SK-N-MC (cell line): ENCODE measurements at regions not wholly inside any gene's neighbourhood (a gene's known extent, or its start where the extent isn't known, plus 50 kb on each side); places are given as distances from the start of the nearest gene placed in this dataset.

Experiments used
- DNase-seq: peaks from one replicate; pipeline ENCODE4 v3.0.0-alpha.2; 2011; ENCODE audit warnings: low read depth, low spot score
- H3K27ac ChIP-seq: fragments of 200-600 bp; sonication (generic); 2 replicates; pipeline ENCODE4 v1.5.1; 2016; ENCODE audit warnings: mixed run types
- H3K36me3 ChIP-seq: fragments of 200-600 bp; sonication (generic); 2 replicates; pipeline ENCODE4 v1.6.1; 2017; ENCODE audit warnings: antibody characterized with exemption, low read length, mixed read lengths; ENCODE audit not compliant: insufficient read depth
- H3K4me3 ChIP-seq: fragments of 200-600 bp; sonication (generic); 2 replicates; pipeline ENCODE4 v1.5.1; 2016
- H3K9ac ChIP-seq: fragments of 200-600 bp; sonication (generic); 2 replicates; pipeline ENCODE4 v1.8.0; 2017; ENCODE audit warnings: mixed run types, mixed read lengths; ENCODE audit not compliant: insufficient read length
- H3K9me3 ChIP-seq: fragments of 200-600 bp; sonication (generic); 2 replicates; pipeline ENCODE4 v1.6.1; 2017; ENCODE audit warnings: low read depth, mild to moderate bottlenecking, antibody characterized with exemption, low read length, moderate library complexity, mixed read lengths
- EZH2 ChIP-seq: fragments of 200-600 bp; sonication (generic); IDR thresholded peaks from one replicate; pipeline ENCODE4 v1.6.1; 2017; ENCODE audit warnings: antibody characterized with exemption
- FOXP2 ChIP-seq: optimal IDR thresholded peaks from 2 replicates; pipeline ENCODE3; 2011; ENCODE audit warnings: mild to moderate bottlenecking, moderate library complexity; ENCODE audit not compliant: insufficient read depth; ENCODE audit errors: extremely low read length, control extremely low read depth
- POLR2AphosphoS5 ChIP-seq: IDR thresholded peaks from 2 replicates; pipeline ENCODE4 v1.6.1; 2012; ENCODE audit warnings: mild to moderate bottlenecking, low read depth, low read length, borderline replicate concordance

- no peak for TF ChIP-seq EZH2
- no peak for TF ChIP-seq FOXP2
- TF ChIP-seq POLR2AphosphoS5, result no peak
- no peak for DNase-seq
- Histone ChIP-seq H3K4me3 (no peak overlapping the region), H3K9me3 (no peaks in the 10 kb centered on the region), H3K27ac (no peak overlapping the region), H3K9ac (no peak overlapping the region), H3K36me3 (no peaks in the 10 kb centered on the region)
These were observed 598.2 kb downstream of the MATN1 start for GRCh38 chr1:30125021-30125820.

GRCh38 chr1:30123896-30124295, 599.5 kb downstream of the MATN1 start:
- Histone ChIP-seq H3K36me3 (no peaks in the 10 kb centered on the region), H3K9ac (no peak overlapping the region), H3K9me3 (no peaks in the 10 kb centered on the region), H3K27ac (no peak overlapping the region), H3K4me3 (no peak overlapping the region)
- no peak for DNase-seq
- TF ChIP-seq POLR2AphosphoS5 (no peak), FOXP2 (no peak), EZH2 (no peak)

- Histone ChIP-seq H3K27ac (no peak overlapping the region), H3K9me3 (no peaks in the 10 kb centered on the region), H3K36me3 (no peaks in the 10 kb centered on the region), H3K4me3 (no peak overlapping the region), H3K9ac (no peak overlapping the region)
- TF ChIP-seq POLR2AphosphoS5, result no peak
- no peak for TF ChIP-seq FOXP2
- no peak for TF ChIP-seq EZH2
- no peak for DNase-seq
These were observed 600.3 kb downstream of the MATN1 start for GRCh38 chr1:30123036-30123435.

- Histone ChIP-seq H3K9me3 (no peaks in the 10 kb centered on the region), H3K36me3 (no peaks in the 10 kb centered on the region), H3K4me3 (no peak overlapping the region), H3K27ac (no peak overlapping the region), H3K9ac (no peak overlapping the region)
- no peak for DNase-seq
- TF ChIP-seq EZH2 (no peak), POLR2AphosphoS5 (no peak), FOXP2 (no peak)
These were observed 603.0 kb downstream of the MATN1 start for GRCh38 chr1:30120245-30121000.

- Histone ChIP-seq H3K9ac (no peak overlapping the region), H3K4me3 (no peak overlapping the region), H3K9me3 (no peaks in the 10 kb centered on the region), H3K27ac (no peak overlapping the region), H3K36me3 (no peaks in the 10 kb centered on the region)
- no peak for DNase-seq
- TF ChIP-seq FOXP2 (no peak), EZH2 (no peak), POLR2AphosphoS5 (no peak)
These were observed 605.7 kb downstream of the MATN1 start for GRCh38 chr1:30117685-30118084.

GRCh38 chr1:30111431-30111830, 612.0 kb downstream of the MATN1 start:
- TF ChIP-seq FOXP2 (no peak), POLR2AphosphoS5 (no peak), EZH2 (no peak)
- no peak overlapping the region for H3K9ac ChIP-seq
- no peaks in the 10 kb centered on the region for H3K36me3 ChIP-seq
- DNase-seq, result no peak
- no peaks in the 10 kb centered on the region for H3K9me3 ChIP-seq
- H3K27ac ChIP-seq, result no peak overlapping the region
- no peak overlapping the region for H3K4me3 ChIP-seq

- TF ChIP-seq EZH2 (no peak), FOXP2 (no peak), POLR2AphosphoS5 (no peak)
- Histone ChIP-seq H3K9me3 (no peaks in the 10 kb centered on the region), H3K27ac (no peak overlapping the region), H3K9ac (no peak overlapping the region), H3K36me3 (no peaks in the 10 kb centered on the region), H3K4me3 (no peak overlapping the region)
- DNase-seq, result no peak
These were observed 612.5 kb downstream of the MATN1 start for GRCh38 chr1:30110846-30111245.

- Histone ChIP-seq H3K4me3 (no peak overlapping the region), H3K9ac (no peak overlapping the region), H3K9me3 (no peaks in the 10 kb centered on the region), H3K36me3 (no peaks in the 10 kb centered on the region), H3K27ac (no peak overlapping the region)
- TF ChIP-seq FOXP2 (no peak), POLR2AphosphoS5 (no peak), EZH2 (no peak)
- no peak for DNase-seq
These were observed 613.5 kb downstream of the MATN1 start for GRCh38 chr1:30109853-30110252.
